ENCODE measurements at regions not wholly inside any gene's neighbourhood (a gene's known extent, or its start where the extent isn't known, plus 50 kb on each side); places are given as distances from the start of the nearest gene placed in this dataset.
A peak's percentile ranks its signal among the peaks of the same experiment; 100 is the strongest.

GRCh38 chr17:34125010-34125409 lies 130.1 kb upstream of the CCL2 start:
- ATAC-seq (replicated peaks in 1 of 2) (no peak), DNase-seq (no peak)
- Mint-ChIP-seq H3K9me3 (no peaks in the 10 kb centered on the region), H3K27me3 (ENCODE audit: low read depth) (peaks cover 15% of the 10 kb centered on the region), H3K27ac (no peak overlapping the region), H3K4me3 (no peak overlapping the region), H3K36me3 (ENCODE audit: insufficient read depth in 2 of 2) (no peaks in the 10 kb centered on the region), H3K4me1 (ENCODE audit: low read depth) (no peaks in the 10 kb centered on the region)

GRCh38 chr17:34125921-34126320 lies 129.2 kb upstream of the CCL2 start:
- Mint-ChIP-seq H3K9me3 (no peaks in the 10 kb centered on the region), H3K27ac (no peak overlapping the region), H3K4me3 (no peak overlapping the region), H3K27me3 (ENCODE audit: low read depth) (peaks cover 15% of the 10 kb centered on the region), H3K36me3 (ENCODE audit: insufficient read depth in 2 of 2) (no peaks in the 10 kb centered on the region), H3K4me1 (ENCODE audit: low read depth) (no peaks in the 10 kb centered on the region)
- ATAC-seq (replicated peaks in 1 of 2), result no peak
- no peak for DNase-seq

- DNase-seq (no peak), ATAC-seq (replicated peaks in 1 of 2) (no peak)
- H3K36me3 Mint-ChIP-seq (ENCODE audit: insufficient read depth in 2 of 2), result no peaks in the 10 kb centered on the region
- H3K4me1 Mint-ChIP-seq (ENCODE audit: low read depth), result no peaks in the 10 kb centered on the region
- no peaks in the 10 kb centered on the region for H3K9me3 Mint-ChIP-seq
- no peak overlapping the region for H3K27ac Mint-ChIP-seq
- peaks cover 10% of the 10 kb centered on the region for H3K27me3 Mint-ChIP-seq (ENCODE audit: low read depth)
- H3K4me3 Mint-ChIP-seq, result no peak overlapping the region
Measured at GRCh38 chr17:34126496-34126895, 128.6 kb upstream of the CCL2 start.

GRCh38 chr17:34126965-34127364 lies 128.1 kb upstream of the CCL2 start:
- peaks cover 7% of the 10 kb centered on the region for H3K27me3 Mint-ChIP-seq (ENCODE audit: low read depth)
- DNase-seq, result no peak
- no peaks in the 10 kb centered on the region for H3K36me3 Mint-ChIP-seq (ENCODE audit: insufficient read depth in 2 of 2)
- ATAC-seq (replicated peaks in 1 of 2), result no peak
- H3K9me3 Mint-ChIP-seq, result no peaks in the 10 kb centered on the region
- H3K27ac Mint-ChIP-seq, result no peak overlapping the region
- H3K4me1 Mint-ChIP-seq (ENCODE audit: low read depth), result no peaks in the 10 kb centered on the region
- no peak overlapping the region for H3K4me3 Mint-ChIP-seq

GRCh38 chr17:34130544-34130943 lies 124.5 kb upstream of the CCL2 start:
- DNase-seq, result no peak
- Mint-ChIP-seq H3K27ac (no peak overlapping the region), H3K36me3 (ENCODE audit: insufficient read depth in 2 of 2) (no peaks in the 10 kb centered on the region), H3K9me3 (no peaks in the 10 kb centered on the region), H3K4me1 (ENCODE audit: low read depth) (no peaks in the 10 kb centered on the region), H3K4me3 (no peak overlapping the region), H3K27me3 (ENCODE audit: low read depth) (no peaks in the 10 kb centered on the region)
- no peak for ATAC-seq (replicated peaks in 1 of 2)

- no peaks in the 10 kb centered on the region for H3K36me3 Mint-ChIP-seq (ENCODE audit: insufficient read depth in 2 of 2)
- H3K4me1 Mint-ChIP-seq (ENCODE audit: low read depth), result no peaks in the 10 kb centered on the region
- no peak overlapping the region for H3K4me3 Mint-ChIP-seq
- ATAC-seq (replicated peaks in 1 of 2), result no peak
- H3K9me3 Mint-ChIP-seq, result no peaks in the 10 kb centered on the region
- no peak overlapping the region for H3K27ac Mint-ChIP-seq
- no peak for DNase-seq
- peaks cover 6% of the 10 kb centered on the region for H3K27me3 Mint-ChIP-seq (ENCODE audit: low read depth)
Measured at GRCh38 chr17:34131386-34131785, 123.7 kb upstream of the CCL2 start.

GRCh38 chr17:34133350-34133749 lies 121.7 kb upstream of the CCL2 start:
- Mint-ChIP-seq H3K4me3 (no peak overlapping the region), H3K36me3 (ENCODE audit: insufficient read depth in 2 of 2) (no peaks in the 10 kb centered on the region), H3K4me1 (ENCODE audit: low read depth) (no peaks in the 10 kb centered on the region), H3K27me3 (ENCODE audit: low read depth) (peaks cover 13% of the 10 kb centered on the region), H3K27ac (no peak overlapping the region), H3K9me3 (no peaks in the 10 kb centered on the region)
- no peak for ATAC-seq (replicated peaks in 1 of 2)
- DNase-seq, result no peak

- H3K27ac Mint-ChIP-seq, result no peak overlapping the region
- no peak overlapping the region for H3K4me3 Mint-ChIP-seq
- H3K27me3 Mint-ChIP-seq (ENCODE audit: low read depth), result peaks cover 35% of the 10 kb centered on the region
- ATAC-seq (replicated peaks in 1 of 2), result no peak
- no peak for DNase-seq
- H3K36me3 Mint-ChIP-seq (ENCODE audit: insufficient read depth in 2 of 2), result no peaks in the 10 kb centered on the region
- no peaks in the 10 kb centered on the region for H3K4me1 Mint-ChIP-seq (ENCODE audit: low read depth)
- H3K9me3 Mint-ChIP-seq, result no peaks in the 10 kb centered on the region
Measured at GRCh38 chr17:34135841-34136240, 119.2 kb upstream of the CCL2 start.

- DNase-seq, result no peak
- Mint-ChIP-seq H3K9me3 (no peaks in the 10 kb centered on the region), H3K4me3 (no peak overlapping the region), H3K4me1 (ENCODE audit: low read depth) (no peaks in the 10 kb centered on the region), H3K36me3 (ENCODE audit: insufficient read depth in 2 of 2) (no peaks in the 10 kb centered on the region), H3K27me3 (ENCODE audit: low read depth) (peaks cover 35% of the 10 kb centered on the region), H3K27ac (no peak overlapping the region)
- ATAC-seq (replicated peaks in 1 of 2), result no peak
Measured at GRCh38 chr17:34140006-34140405, 115.1 kb upstream of the CCL2 start.

GRCh38 chr17:34141590-34141989 lies 113.5 kb upstream of the CCL2 start:
- no peak overlapping the region for H3K4me3 Mint-ChIP-seq

GRCh38 chr17:34143430-34143829 lies 111.7 kb upstream of the CCL2 start:
- H3K4me1 Mint-ChIP-seq (ENCODE audit: low read depth), result no peaks in the 10 kb centered on the region
- DNase-seq (no peak), ATAC-seq (replicated peaks in 1 of 2) (no peak)
- H3K4me3 Mint-ChIP-seq, result no peak overlapping the region
- H3K9me3 Mint-ChIP-seq, result no peaks in the 10 kb centered on the region
- peaks cover 26% of the 10 kb centered on the region for H3K27me3 Mint-ChIP-seq (ENCODE audit: low read depth)
- H3K27ac Mint-ChIP-seq, result no peak overlapping the region
- H3K36me3 Mint-ChIP-seq (ENCODE audit: insufficient read depth in 2 of 2), result no peaks in the 10 kb centered on the region

More at GRCh38 chr17:34141590-34141989, 113.5 kb upstream of the CCL2 start:
- no peak for DNase-seq
- Mint-ChIP-seq H3K36me3 (ENCODE audit: insufficient read depth in 2 of 2) (no peaks in the 10 kb centered on the region), H3K4me1 (ENCODE audit: low read depth) (no peaks in the 10 kb centered on the region), H3K27me3 (ENCODE audit: low read depth) (peaks cover 27% of the 10 kb centered on the region), H3K27ac (no peak overlapping the region), H3K9me3 (no peaks in the 10 kb centered on the region)
- ATAC-seq (replicated peaks in 1 of 2), result no peak

GRCh38 chr17:34146440-34147043 lies 108.5 kb upstream of the CCL2 start:
- peaks cover 13% of the 10 kb centered on the region for H3K27me3 Mint-ChIP-seq (ENCODE audit: low read depth)
- no peaks in the 10 kb centered on the region for H3K36me3 Mint-ChIP-seq (ENCODE audit: insufficient read depth in 2 of 2)
- no peaks in the 10 kb centered on the region for H3K4me1 Mint-ChIP-seq (ENCODE audit: low read depth)
- H3K9me3 Mint-ChIP-seq, result no peaks in the 10 kb centered on the region
- no peak overlapping the region for H3K4me3 Mint-ChIP-seq
- DNase-seq (peak; percentile 66 to 71), ATAC-seq (replicated peaks in 1 of 2) (peak in 1 of 2 donors; percentile 55)
- no peak overlapping the region for H3K27ac Mint-ChIP-seq

- ATAC-seq (replicated peaks in 1 of 2) (no peak), DNase-seq (no peak)
- no peak overlapping the region for H3K4me3 Mint-ChIP-seq
- peaks cover 12% of the 10 kb centered on the region for H3K4me1 Mint-ChIP-seq (ENCODE audit: low read depth)
- no peaks in the 10 kb centered on the region for H3K36me3 Mint-ChIP-seq (ENCODE audit: insufficient read depth in 2 of 2)
- H3K27ac Mint-ChIP-seq, result no peak overlapping the region
- peaks cover 41% of the 10 kb centered on the region for H3K27me3 Mint-ChIP-seq (ENCODE audit: low read depth)
- no peaks in the 10 kb centered on the region for H3K9me3 Mint-ChIP-seq
Measured at GRCh38 chr17:34151102-34151501, 104.0 kb upstream of the CCL2 start.

GRCh38 chr17:34153991-34154390 lies 101.1 kb upstream of the CCL2 start:
- Mint-ChIP-seq H3K27ac (no peak overlapping the region), H3K4me3 (no peak overlapping the region), H3K4me1 (ENCODE audit: low read depth) (peaks cover 16% of the 10 kb centered on the region), H3K9me3 (peaks cover 0 to 2% of the 10 kb centered on the region in 2 donors), H3K36me3 (ENCODE audit: insufficient read depth in 2 of 2) (peaks cover 2% of the 10 kb centered on the region in 2 donors), H3K27me3 (ENCODE audit: low read depth) (peaks cover 54% of the 10 kb centered on the region)
- no peak for DNase-seq
- ATAC-seq (replicated peaks in 1 of 2), result no peak

Measured in activated T-cell treated with anti-CD3 and anti-CD28 coated beads, Interleukin-2, amount 50 U/mL, for 72 hours (primary cell).